ENCODE measurements at regions not wholly inside any gene's neighbourhood (a gene's known extent, or its start where the extent isn't known, plus 50 kb on each side); places are given as distances from the start of the nearest gene placed in this dataset.
"Not testable (repeated sequence)": the region's sequence is repeated elsewhere in the genome, so short reads cannot be mapped to it uniquely, and the experiment has no call there.

DNA sequence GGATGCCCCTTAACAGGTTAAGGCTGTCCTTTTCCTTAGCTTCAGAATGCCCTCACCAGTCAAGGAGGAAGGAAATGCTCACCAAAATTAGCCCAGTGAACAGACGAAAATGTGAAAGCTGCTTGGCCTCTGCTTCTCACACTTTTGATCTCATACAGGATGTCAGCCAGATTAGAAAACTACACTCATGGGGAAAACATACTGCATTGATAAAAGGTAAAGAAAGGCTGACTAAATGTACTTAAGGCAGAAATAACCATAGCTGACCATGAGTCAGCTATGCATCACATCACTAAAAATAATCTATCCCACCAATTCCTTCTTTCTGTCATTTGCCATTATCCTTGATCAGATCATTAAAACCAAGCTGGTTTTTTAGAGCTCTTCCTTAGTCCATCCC, 198.4 kb upstream of the TENT5A start:
- DNase-seq: no peak

GRCh38 chr6:81948861-81949260, 196.4 kb upstream of the TENT5A start:
- no peak for DNase-seq

DNA sequence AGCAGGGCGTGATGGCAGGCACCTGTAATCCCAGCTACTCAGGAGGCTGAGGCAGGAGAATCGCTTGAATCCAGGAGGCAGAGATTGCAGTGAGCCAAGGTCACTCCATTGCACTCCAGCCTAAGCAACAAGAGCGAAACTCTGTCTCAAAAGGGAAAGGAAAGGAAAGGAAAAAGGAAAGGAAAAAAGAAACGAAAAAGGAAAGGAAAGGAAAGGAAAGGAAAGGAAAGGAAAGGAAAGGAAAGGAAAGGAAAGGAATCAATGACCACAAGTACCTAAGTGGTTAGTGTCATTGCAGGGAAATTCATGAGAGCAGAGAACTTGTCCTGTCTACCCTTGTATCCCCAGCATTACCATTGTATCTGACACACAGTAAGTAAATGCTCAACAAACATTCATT, 195.7 kb upstream of the TENT5A start:
- DNase-seq: not testable (repeated sequence)

GRCh38 chr6:81944661-81945060, 192.2 kb upstream of the TENT5A start:
- DNase-seq: no peak

- not testable (repeated sequence) for DNase-seq
Observed at GRCh38 chr6:81942842-81943241, 190.4 kb upstream of the TENT5A start.

DNA sequence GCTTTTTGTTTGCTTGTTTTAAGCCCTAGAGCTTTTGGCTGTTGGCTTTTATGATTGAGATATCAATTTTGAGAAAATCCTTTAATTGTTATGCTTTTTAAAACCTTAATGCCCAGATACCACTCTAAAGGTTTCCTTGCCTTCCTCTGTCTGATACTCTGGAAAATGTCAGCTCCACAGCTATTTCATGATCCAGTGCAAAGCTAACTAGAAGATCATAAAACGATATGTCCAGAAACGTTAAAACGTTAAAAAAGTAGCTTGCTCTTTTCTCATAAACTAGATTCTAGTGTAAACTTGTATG, 189.5 kb upstream of the TENT5A start:
- DNase-seq: no peak

DNA sequence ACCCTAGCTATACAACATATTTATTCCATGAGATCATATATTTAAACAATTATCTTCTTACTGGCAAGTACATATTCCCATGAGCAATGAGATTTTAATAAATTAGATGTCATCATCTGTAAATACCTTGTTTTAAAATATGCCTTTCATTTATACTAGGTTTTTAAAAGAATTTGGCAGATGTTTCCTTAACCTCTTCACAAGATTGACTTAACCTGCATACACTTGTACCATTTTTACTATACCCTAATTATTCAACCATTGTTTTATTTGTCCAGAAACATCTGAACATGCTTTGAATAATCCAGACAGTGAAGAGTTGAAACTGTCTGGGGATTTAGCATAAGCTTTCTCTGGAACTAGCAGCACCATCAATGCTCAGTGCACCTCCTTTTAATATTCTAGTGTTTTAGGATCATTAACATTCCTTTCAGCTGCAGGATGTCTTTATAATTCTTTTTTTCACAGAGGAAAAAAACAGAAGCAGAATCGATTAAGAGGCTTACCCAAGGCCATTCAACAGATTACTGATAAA, 188.0 kb upstream of the TENT5A start:
- DNase-seq: no peak

DNA sequence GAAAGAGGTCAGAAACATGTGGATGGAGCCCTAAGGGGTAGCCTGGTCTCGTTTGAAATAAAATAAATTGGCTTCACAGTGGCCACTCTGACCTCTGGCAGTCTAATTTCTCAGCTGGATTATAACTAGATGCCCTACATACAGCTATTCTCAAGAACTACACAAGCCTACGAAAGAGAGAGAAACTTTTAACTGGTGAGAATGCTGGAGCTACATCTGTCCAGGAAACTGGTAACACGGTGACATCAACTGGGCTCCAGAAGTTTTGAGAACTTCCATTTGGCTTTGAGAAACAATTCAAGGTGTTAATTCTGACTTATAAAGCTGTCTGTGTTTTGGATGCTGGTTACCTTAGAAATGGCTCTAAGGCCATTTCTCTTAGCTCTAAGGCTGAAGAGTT, 187.3 kb upstream of the TENT5A start:
- DNase-seq: no peak

DNA sequence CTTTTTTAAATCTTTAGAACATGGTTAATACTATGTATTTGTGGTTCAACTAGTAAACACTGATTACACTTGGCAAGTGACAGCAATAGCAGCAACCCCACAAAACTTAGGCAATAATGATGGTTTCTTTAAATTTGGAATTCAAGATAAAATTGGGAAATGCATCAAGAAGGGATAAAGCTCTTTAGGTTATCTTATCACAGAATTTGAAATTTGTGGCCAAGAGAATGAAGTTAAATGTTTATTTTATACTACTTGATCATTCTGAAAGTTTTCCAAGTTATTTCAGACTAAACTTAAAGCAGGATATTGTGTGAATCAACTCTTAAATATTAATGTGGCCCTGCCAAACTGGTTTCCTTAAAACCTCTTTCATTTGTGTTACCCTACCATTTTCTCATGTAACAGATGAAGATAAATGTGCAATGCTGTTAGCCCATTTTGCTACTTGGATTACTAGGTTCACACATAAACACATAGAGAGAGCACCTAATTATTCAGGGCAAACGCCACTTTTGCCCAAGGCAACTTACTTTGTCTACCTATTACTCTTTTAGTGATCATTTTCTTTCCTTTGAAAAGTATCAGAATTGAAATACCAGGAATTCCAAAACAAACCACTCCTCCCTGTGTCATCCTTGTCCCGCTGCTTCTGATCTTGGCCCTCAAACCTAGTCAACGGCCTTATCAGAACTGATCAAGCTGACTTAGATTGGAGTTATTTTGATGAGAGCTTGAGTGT, 186.7 kb upstream of the TENT5A start:
- DNase-seq: no peak

- no peak for DNase-seq
Observed at GRCh38 chr6:81938014-81938856, 185.8 kb upstream of the TENT5A start.

- DNase-seq: no peak
Observed at GRCh38 chr6:81937296-81937937, 184.9 kb upstream of the TENT5A start.

DNA sequence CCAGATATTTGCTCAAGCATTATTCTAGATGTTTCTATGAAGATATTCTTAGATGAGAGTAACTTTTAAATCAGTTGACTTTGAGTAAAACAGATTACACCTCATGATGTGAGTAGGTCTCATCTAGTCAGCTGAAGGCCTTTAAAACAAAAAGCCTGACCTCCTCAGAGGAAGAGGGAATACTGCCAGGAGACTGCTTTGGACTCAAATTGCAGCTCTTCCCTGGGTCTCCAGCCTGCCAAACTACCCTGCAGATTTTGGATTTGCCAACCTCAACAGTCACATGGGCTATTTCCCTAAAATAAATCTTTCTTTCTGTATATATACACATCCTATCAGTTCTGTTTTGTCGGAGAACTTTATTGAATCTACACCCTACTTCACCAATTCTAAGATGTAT, 182.5 kb upstream of the TENT5A start:
- no peak for DNase-seq

- no peak for DNase-seq
Observed at GRCh38 chr6:81933608-81934051, 181.1 kb upstream of the TENT5A start.

DNA sequence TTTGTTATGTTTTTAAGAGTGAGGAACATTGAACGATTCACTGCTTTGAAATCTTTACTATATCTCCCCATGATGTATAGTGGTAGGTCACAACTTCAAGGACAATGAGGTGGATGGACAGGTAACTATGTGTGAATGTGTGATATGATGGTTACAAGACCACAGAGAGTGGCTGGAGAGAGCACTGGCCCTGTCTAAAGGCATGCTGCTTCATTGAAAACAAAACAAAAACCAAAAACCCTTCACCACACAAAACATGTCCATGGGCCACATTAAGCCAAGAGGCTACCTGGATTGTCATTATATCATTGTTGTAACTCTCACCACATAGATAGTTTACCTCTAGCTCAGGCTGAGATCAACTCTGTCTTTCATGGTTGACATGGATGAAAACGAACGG, 180.6 kb upstream of the TENT5A start:
- no peak for DNase-seq

DNA sequence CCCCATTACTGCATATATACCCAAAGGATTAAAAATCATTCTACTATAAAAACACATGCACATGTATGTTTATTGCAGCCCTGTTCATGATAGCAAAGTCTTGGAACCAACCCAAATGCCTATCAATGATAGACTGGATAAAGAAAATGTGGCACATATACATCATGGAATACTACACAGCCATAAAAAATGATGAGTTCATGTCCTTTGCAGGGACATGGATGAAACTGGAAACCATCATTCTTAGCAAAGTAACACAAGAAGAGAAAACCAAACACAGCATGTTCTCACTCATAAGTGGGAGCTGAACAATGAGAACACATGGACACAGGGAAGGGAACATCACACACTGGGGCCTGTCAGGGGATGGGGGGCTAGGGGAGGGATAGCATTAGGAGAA, 180.0 kb upstream of the TENT5A start:
- DNase-seq: not testable (repeated sequence)

DNA sequence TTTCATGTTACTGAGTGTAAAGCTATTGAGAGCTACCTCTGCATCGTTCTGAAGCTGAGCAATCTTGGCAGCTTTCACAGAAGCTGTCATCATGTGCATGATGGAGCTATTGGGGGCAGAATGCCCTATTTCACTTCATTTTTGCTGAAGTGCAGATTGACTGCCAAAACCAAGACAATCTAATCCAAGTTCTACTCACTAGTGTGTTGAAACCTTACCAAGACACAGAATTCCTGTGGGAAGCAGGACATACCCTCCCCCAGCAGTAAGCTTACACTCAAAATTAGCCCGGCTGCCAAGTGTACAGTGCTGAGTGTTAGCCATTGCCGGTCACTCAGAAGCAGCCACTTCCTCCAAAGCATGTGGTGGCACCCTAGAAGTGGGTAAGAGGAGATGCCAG, 177.3 kb upstream of the TENT5A start:
- DNase-seq: no peak

- DNase-seq: no peak
Observed at GRCh38 chr6:81925201-81925600, 172.7 kb upstream of the TENT5A start.

DNA sequence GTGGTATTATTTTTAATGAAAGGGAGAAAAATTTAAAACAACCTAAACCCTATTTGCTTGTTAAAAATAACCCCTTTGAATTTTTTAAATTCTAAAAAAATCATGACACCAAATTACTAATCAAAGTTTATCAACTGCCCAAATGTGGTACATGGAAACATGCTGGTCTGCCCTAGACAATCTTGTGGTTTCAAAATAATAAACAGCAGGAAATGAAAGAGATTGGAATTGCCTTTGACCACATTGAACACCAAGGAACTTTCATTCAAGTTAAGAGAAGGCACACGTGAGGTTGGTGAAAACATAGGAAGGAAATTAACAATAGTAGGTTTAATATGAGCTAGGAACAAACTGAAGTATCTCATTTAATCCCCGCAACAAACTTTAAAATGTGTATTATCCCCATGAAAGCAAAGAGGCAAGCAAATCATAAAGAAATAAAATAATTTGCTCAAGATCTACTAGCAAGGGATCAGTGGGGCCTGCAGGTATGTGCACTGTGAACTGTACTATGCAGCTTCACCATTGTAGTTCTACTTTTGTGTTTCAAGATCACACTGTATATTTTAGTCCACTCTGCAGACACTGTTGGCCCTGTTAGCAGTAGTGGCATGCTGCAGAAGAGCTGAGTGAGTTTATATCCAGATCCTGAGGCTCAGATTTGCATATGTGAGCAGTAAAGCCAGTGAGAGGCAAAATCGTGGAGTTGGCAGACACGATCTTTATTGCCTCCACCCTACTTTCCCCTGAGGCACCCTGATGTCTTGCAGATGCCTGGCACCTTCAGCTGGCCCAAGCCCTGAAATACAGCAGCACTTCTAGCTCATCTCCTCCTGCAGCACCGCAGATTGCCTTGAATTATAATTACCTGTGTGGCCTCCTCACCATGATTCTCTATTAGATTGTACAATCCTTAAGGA, 157.8 kb upstream of the TENT5A start:
- DNase-seq: no peak

DNA sequence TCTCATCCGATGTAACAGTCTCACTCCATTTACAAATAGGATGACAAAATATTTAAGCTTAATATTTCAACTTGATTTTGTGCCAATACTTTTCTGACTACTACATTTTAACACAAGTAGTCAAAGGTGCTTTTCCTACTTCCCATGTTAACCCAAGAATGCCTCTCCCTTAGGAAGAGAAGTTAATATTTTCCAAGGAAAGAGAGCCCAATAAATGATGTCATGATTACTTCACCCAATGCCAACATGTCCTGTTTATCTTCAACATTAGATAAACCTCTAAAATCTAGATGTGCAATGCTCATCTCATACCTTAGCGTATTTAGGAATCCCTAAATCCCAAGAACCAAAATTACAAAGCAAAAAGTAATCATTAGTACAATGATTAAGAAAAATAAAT, 156.7 kb upstream of the TENT5A start:
- DNase-seq: no peak

DNA sequence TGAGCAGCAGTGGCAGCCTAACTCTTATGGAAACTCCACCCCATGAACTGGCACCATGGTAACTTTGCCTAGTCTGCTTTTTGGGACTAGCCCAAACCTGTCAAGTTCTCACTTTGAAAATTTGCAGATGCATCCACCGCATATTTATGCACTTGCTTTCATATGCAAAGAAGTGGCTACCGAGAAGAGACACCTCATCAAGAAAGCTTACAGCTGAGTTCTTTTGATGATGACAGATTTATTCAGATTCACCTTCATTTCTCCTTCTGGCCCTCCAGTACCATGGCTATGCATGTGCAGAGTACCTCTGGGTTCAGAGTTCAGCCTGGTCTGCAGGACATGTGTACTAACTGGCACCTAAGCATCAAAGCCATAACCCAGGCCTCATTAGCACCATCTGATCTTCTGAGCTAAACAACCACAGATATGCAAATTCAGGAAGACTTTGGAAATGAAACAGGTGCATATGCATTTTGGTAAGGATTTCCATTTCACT, 154.3 kb upstream of the TENT5A start:
- DNase-seq: no peak

DNA sequence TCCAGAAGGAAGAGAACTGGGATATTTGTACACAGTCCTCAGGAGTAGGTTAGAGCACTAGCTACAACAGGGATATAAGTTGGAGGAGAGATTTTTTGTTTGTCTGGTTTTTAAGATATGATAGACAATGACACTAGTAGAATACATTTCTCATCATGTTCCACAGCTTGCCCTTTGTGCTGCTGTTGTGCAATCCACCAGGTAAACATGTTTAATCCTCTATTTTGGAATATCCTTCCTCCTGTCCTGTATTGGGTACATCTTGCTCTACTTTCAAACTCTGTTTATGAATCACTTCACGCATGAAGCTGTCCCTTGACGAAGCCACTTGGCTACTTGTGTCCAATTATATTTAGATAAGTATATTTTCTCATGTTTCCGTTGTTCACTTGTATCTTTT, 153.6 kb upstream of the TENT5A start:
- no peak for DNase-seq

DNA sequence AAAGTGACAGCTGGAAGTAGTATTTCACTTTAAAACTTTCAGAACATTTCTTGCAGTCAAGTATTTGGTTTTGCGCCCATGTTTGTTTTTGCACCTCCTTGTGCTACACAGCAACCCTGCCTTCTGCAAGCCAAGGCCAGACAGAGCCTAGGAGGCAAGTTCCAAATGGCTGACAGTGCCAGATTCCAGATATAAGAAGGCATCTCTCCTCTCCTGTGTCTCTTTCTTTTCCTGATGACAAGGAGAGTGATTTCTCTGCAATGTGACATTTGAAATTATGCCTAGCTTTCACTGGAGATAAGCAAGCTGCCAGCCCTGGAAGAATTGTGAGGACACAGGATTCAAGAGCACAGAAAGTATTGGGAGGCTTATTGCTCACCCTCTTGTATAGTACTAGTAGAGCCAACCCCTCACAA, 149.1 kb upstream of the TENT5A start:
- no peak for DNase-seq
